SU-DHL-6 (cell line): ENCODE measurements at regions not wholly inside any gene's neighbourhood (a gene's known extent, or its start where the extent isn't known, plus 50 kb on each side); places are given as distances from the start of the nearest gene placed in this dataset.

Experiments used
- EZH2phosphoT487 ChIP-seq: fragments of 200-600 bp; sonication (generic), shearing (Covaris generic); conservative IDR thresholded peaks from 2 replicates; pipeline ENCODE4 v1.6.1; 2018; ENCODE audit warnings: mild to moderate bottlenecking, antibody characterized with exemption, low read length, moderate library complexity, mixed read lengths
- TF ChIP-seq, protein P1 (sequence below): fragments of 200-600 bp; sonication (generic); IDR thresholded peaks from one replicate; pipeline ENCODE4 v1.5.1; 2017; ENCODE audit warnings: antibody characterized with exemption, mild to moderate bottlenecking, low read length, moderate library complexity; ENCODE audit not compliant: insufficient read depth, poor library complexity, severe bottlenecking

DNA sequence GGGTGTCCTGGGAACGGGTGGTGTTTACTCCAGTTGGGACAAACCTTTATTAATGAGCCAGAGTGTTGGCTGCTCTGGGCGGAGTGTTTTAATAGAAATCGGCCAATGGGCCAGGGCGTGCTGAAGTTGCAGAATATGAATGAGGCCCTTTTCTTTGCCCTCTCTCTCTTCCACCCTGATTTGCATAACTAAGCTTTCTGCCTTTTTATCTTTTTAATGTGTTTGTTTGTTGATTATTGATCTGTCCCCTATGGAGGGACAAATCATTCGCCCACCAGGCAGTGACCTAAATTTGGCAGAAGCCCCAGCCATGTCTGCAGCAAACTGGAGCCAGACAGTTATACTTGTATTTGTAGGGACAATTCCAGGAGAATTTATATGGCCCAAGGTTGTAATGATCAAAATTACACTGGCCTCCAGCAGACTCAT, 420.9 kb downstream of the PREX1 start:
- TF ChIP-seq, protein P1, sequence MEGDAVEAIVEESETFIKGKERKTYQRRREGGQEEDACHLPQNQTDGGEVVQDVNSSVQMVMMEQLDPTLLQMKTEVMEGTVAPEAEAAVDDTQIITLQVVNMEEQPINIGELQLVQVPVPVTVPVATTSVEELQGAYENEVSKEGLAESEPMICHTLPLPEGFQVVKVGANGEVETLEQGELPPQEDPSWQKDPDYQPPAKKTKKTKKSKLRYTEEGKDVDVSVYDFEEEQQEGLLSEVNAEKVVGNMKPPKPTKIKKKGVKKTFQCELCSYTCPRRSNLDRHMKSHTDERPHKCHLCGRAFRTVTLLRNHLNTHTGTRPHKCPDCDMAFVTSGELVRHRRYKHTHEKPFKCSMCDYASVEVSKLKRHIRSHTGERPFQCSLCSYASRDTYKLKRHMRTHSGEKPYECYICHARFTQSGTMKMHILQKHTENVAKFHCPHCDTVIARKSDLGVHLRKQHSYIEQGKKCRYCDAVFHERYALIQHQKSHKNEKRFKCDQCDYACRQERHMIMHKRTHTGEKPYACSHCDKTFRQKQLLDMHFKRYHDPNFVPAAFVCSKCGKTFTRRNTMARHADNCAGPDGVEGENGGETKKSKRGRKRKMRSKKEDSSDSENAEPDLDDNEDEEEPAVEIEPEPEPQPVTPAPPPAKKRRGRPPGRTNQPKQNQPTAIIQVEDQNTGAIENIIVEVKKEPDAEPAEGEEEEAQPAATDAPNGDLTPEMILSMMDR = no peak
- TF ChIP-seq EZH2phosphoT487 = no peak
